Liver (tissue), 8 donors: ENCODE measurements at regions not wholly inside any gene's neighbourhood (a gene's known extent, or its start where the extent isn't known, plus 50 kb on each side); places are given as distances from the start of the nearest gene placed in this dataset.

Experiments
- DNase-seq: peaks from one replicate; pipeline ENCODE4 v3.0.0-alpha.2; 2017; ENCODE audit warnings: low spot score
- H3K27ac ChIP-seq, 2 donors: one replicate each; pipeline ENCODE4 v1.7.0; 2013; ENCODE audit warnings: inconsistent platforms in 2 of 2, low read length in 2 of 2, control low read depth in 1 of 2, low read depth in 1 of 2, mild to moderate bottlenecking in 1 of 2
- H3K27me3 ChIP-seq, 4 donors: one replicate each; pipeline versions ENCODE4 v1.6.1 to v1.7.0; 2013; ENCODE audit warnings: low read length in 3 of 4, inconsistent platforms in 1 of 4, mild to moderate bottlenecking in 1 of 4, moderate library complexity in 1 of 4; ENCODE audit not compliant: control insufficient read depth in 4 of 4, insufficient read depth in 4 of 4
- H3K36me3 ChIP-seq, 4 donors: one replicate each; pipeline versions ENCODE4 v1.6.1 to v1.7.0; 2013; ENCODE audit warnings: low read length in 3 of 4, mild to moderate bottlenecking in 3 of 4, low read depth in 1 of 4, moderate library complexity in 1 of 4; ENCODE audit not compliant: control insufficient read depth in 4 of 4, insufficient read depth in 3 of 4
- H3K4me1 ChIP-seq, 4 donors: one replicate each; pipeline versions ENCODE4 v1.6.1 to v1.7.0; 2013; ENCODE audit warnings: low read length in 3 of 4, mild to moderate bottlenecking in 3 of 4, moderate library complexity in 1 of 4; ENCODE audit not compliant: control insufficient read depth in 4 of 4, insufficient read depth in 4 of 4
- H3K4me3 ChIP-seq, 3 donors: one replicate each; pipeline versions ENCODE4 v1.6.1 to v1.7.0; 2013; ENCODE audit warnings: low read length in 3 of 3, control low read depth in 1 of 3, low read depth in 1 of 3, mild to moderate bottlenecking in 1 of 3
- H3K9ac ChIP-seq, 2 donors: one replicate each; pipeline ENCODE4 v1.7.0; 2013; ENCODE audit warnings: low read length in 2 of 2, mild to moderate bottlenecking in 2 of 2, moderate library complexity in 2 of 2, control low read depth in 1 of 2, low read depth in 1 of 2
- H3K9me3 ChIP-seq, 4 donors: one replicate each; pipeline versions ENCODE4 v1.6.1 to v1.7.0; 2013; ENCODE audit warnings: low read length in 3 of 4; ENCODE audit not compliant: control insufficient read depth in 4 of 4
- CTCF ChIP-seq: fragments of 150-350 bp; IDR thresholded peaks from 2 replicates; pipeline ENCODE4 v1.5.1; 2017; ENCODE audit warnings: improper control_type of control experiment, low read depth, low read length; ENCODE audit not compliant: missing input control
- EGR1 ChIP-seq, 2 donors: IDR thresholded peaks; 2 replicates each; pipeline ENCODE4 v1.6.1; 2016 to 2018; ENCODE audit warnings: antibody characterized with exemption in 2 of 2, low read depth in 2 of 2
- FOXA1 ChIP-seq: IDR thresholded peaks from 2 replicates; pipeline ENCODE4 v1.6.1; 2016; ENCODE audit warnings: antibody characterized with exemption
- FOXA2 ChIP-seq: IDR thresholded peaks from 2 replicates; pipeline ENCODE4 v1.6.1; 2016; ENCODE audit warnings: antibody characterized with exemption
- GABPA ChIP-seq, 2 donors: IDR thresholded peaks in 1 of 2; conservative IDR thresholded peaks in 1 of 2; 2 replicates each; pipeline ENCODE4 v1.6.1; 2016; ENCODE audit warnings: antibody characterized with exemption in 2 of 2, mild to moderate bottlenecking in 1 of 2, moderate library complexity in 1 of 2
- HNF4A ChIP-seq, 2 donors: conservative IDR thresholded peaks; 2 replicates each; pipeline ENCODE4 v1.6.1; 2016; ENCODE audit warnings: antibody characterized with exemption in 2 of 2, mild to moderate bottlenecking in 2 of 2
- HNF4G ChIP-seq: IDR thresholded peaks from 2 replicates; pipeline ENCODE4 v1.6.1; 2016; ENCODE audit warnings: antibody characterized with exemption
- JUND ChIP-seq, 2 donors: IDR thresholded peaks; 2 replicates each; pipeline ENCODE4 v1.6.1; 2016; ENCODE audit warnings: antibody characterized with exemption in 2 of 2
- MAX ChIP-seq: IDR thresholded peaks from 2 replicates; pipeline ENCODE4 v1.6.1; 2016; ENCODE audit warnings: antibody characterized with exemption
- NR2F2 ChIP-seq: IDR thresholded peaks from 2 replicates; pipeline ENCODE4 v1.6.1; 2016; ENCODE audit warnings: antibody characterized with exemption
- RAD21 ChIP-seq, 2 donors: IDR thresholded peaks; 2 replicates each; pipeline ENCODE4 v1.6.1; 2016; ENCODE audit warnings: antibody characterized with exemption in 2 of 2, mild to moderate bottlenecking in 2 of 2
- REST ChIP-seq: IDR thresholded peaks from 2 replicates; pipeline ENCODE4 v1.6.1; 2016; ENCODE audit warnings: antibody characterized with exemption, mild to moderate bottlenecking
- RXRA ChIP-seq, 2 donors: IDR thresholded peaks; 2 replicates each; pipeline ENCODE4 v1.6.1; 2017 to 2018; ENCODE audit warnings: antibody characterized with exemption in 2 of 2, mild to moderate bottlenecking in 1 of 2
- SP1 ChIP-seq: IDR thresholded peaks from 2 replicates; pipeline ENCODE4 v1.6.1; 2018; ENCODE audit warnings: antibody characterized with exemption, mild to moderate bottlenecking
- TAF1 ChIP-seq: conservative IDR thresholded peaks from 2 replicates; pipeline ENCODE4 v1.6.1; 2016; ENCODE audit warnings: antibody characterized with exemption, mild to moderate bottlenecking
- YY1 ChIP-seq: IDR thresholded peaks from 2 replicates; pipeline ENCODE4 v1.6.1; 2016; ENCODE audit warnings: antibody characterized with exemption, mild to moderate bottlenecking
- ZBTB33 ChIP-seq: IDR thresholded peaks from 2 replicates; pipeline ENCODE4 v1.6.1; 2016; ENCODE audit warnings: antibody characterized with exemption
- WGBS: extraction: QIAGEN DNeasy Blood & Tissue Kit; methylation state at CpG from one replicate; pipeline ENCODE4 v1.1.7; 2013; 5-methylcytosine and 5-hydroxymethylcytosine counted together
- TF ChIP-seq, protein P1 (sequence below): IDR thresholded peaks from 2 replicates; pipeline ENCODE4 v1.6.1; 2016; ENCODE audit warnings: antibody characterized with exemption
- donor health status: healthy.
- donor health status: healthy.
- donor health status: healthy.
- donor health status: healthy.
- donor health status: healthy.

DNA sequence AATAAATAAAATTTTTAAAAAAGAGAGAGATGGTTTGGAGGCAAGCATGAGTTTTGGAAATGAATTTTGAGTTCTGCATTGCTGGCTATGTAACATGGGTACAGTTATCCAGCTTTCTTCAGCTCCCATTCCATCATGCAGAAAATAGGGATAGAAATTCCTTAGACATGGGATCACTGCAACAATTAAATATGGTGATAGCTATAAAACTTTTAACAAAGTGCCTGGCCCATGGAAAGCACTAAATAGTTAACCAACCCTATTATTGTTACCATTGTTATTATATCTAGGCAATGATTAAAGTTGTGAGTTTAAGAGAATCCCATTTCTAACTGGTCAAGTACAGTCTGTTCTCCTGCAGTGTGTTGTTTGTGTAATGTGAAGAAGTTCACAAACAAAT is 115.4 kb upstream of the GAS1 start:
- H3K4me1 ChIP-seq, result no peaks in the 10 kb centered on the region
- no peaks in the 10 kb centered on the region for H3K9me3 ChIP-seq
- H3K27me3 ChIP-seq, result peaks cover 0 to 9% (median 2%) of the 10 kb centered on the region in 4 donors
- H3K27ac ChIP-seq, result no peak overlapping the region
- H3K4me3 ChIP-seq, result no peak overlapping the region
- no peaks in the 10 kb centered on the region for H3K36me3 ChIP-seq
- no peak for DNase-seq
- TF ChIP-seq CTCF, result no peak
- no peak for TF ChIP-seq MAX
- no peak for TF ChIP-seq ZBTB33
- no peak for TF ChIP-seq TAF1
- TF ChIP-seq FOXA2, result no peak
- TF ChIP-seq JUND (IDR thresholded peaks at IDR 0.05), result no peak
- TF ChIP-seq REST, result no peak
- TF ChIP-seq EGR1 (IDR thresholded peaks at IDR 0.05; ENCODE audit: low read depth in 2 of 2), result no peak
- TF ChIP-seq FOXA1, result no peak
- no peak for TF ChIP-seq HNF4A (conservative IDR thresholded peaks at IDR 0.05)
- TF ChIP-seq YY1, result no peak
- no peak for TF ChIP-seq RXRA (IDR thresholded peaks at IDR 0.05)
- no peak for TF ChIP-seq SP1
- no peak for TF ChIP-seq HNF4G
- TF ChIP-seq, protein P1, sequence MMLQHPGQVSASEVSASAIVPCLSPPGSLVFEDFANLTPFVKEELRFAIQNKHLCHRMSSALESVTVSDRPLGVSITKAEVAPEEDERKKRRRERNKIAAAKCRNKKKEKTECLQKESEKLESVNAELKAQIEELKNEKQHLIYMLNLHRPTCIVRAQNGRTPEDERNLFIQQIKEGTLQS, result no peak
- no peak for TF ChIP-seq RAD21 (IDR thresholded peaks at IDR 0.05)
- TF ChIP-seq NR2F2, result no peak
- TF ChIP-seq GABPA (IDR thresholded peaks at IDR 0.05 in 1 of 2, conservative IDR thresholded peaks at IDR 0.05 in 1 of 2), result no peak
- H3K9ac ChIP-seq, result no peak overlapping the region

DNA sequence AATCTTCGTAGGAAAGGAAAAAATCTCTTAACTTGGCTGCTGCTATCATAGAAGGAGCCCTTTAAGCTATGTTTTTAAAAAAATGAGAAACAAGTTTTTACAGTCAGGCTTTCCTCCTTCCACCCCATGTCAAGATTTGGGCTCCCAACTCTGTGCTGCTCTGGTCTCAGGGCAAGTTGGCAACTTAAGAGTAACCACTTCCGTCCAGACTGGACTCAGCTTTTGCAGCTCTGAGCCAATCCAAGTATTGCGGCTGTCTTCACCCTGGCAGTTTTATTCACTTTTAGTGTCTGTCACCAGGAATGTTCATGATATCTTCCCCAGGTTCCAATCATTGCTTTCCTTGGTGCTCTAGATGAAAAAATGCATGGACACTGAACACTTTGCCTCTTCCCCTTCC is 115.9 kb upstream of the GAS1 start:
- Histone ChIP-seq H3K4me3 (no peak overlapping the region), H3K4me1 (no peaks in the 10 kb centered on the region), H3K36me3 (no peaks in the 10 kb centered on the region), H3K9me3 (no peaks in the 10 kb centered on the region), H3K27me3 (peaks cover 0 to 5% (median 2%) of the 10 kb centered on the region in 4 donors), H3K9ac (no peak overlapping the region), H3K27ac (no peak overlapping the region)
- DNase-seq, result no peak
- WGBS, result 86% methylated on average over 3 of the region's 3 CpGs
- TF ChIP-seq GABPA (IDR thresholded peaks at IDR 0.05 in 1 of 2, conservative IDR thresholded peaks at IDR 0.05 in 1 of 2), result no peak
- no peak for TF ChIP-seq FOXA1
- TF ChIP-seq ZBTB33, result no peak
- TF ChIP-seq EGR1 (IDR thresholded peaks at IDR 0.05; ENCODE audit: low read depth in 2 of 2), result no peak
- no peak for TF ChIP-seq TAF1
- no peak for TF ChIP-seq HNF4A (conservative IDR thresholded peaks at IDR 0.05)
- no peak for TF ChIP-seq NR2F2
- no peak for TF ChIP-seq JUND (IDR thresholded peaks at IDR 0.05)
- TF ChIP-seq HNF4G, result no peak
- no peak for TF ChIP-seq FOXA2
- TF ChIP-seq CTCF, result no peak
